RWPE1 (cell line): ENCODE measurements at regions not wholly inside any gene's neighbourhood (a gene's known extent, or its start where the extent isn't known, plus 50 kb on each side); places are given as distances from the start of the nearest gene placed in this dataset.

Experiments
- CTCF ChIA-PET: fragments of 350-600 bp; sonication (Branson Sonifier 250); formaldehyde crosslinking; extraction: SDS; loops from one replicate; lab custom pipeline; 2021; lab: Yijun Ruan, JAX
- POLR2A ChIA-PET: fragments of 400-600 bp; formaldehyde crosslinking; extraction: SDS; loops from one replicate; lab custom pipeline; 2020; ENCODE audit warnings: antibody characterized with exemption; ENCODE audit not compliant: low non-redundant PET; lab: Yijun Ruan, JAX
- DNase-seq: peaks from one replicate; pipeline ENCODE4 v3.0.0; 2012; ENCODE audit warnings: low spot score
- H3K27ac ChIP-seq: fragments of 450-650 bp; 2 replicates; pipeline ENCODE4 v1.5.1; 2017
- TF ChIP-seq, protein P1 (sequence below): fragments of 450-650 bp; conservative IDR thresholded peaks from 2 replicates; pipeline ENCODE4 v1.5.1; 2017; ENCODE audit warnings: low read depth, mild to moderate bottlenecking

DNA sequence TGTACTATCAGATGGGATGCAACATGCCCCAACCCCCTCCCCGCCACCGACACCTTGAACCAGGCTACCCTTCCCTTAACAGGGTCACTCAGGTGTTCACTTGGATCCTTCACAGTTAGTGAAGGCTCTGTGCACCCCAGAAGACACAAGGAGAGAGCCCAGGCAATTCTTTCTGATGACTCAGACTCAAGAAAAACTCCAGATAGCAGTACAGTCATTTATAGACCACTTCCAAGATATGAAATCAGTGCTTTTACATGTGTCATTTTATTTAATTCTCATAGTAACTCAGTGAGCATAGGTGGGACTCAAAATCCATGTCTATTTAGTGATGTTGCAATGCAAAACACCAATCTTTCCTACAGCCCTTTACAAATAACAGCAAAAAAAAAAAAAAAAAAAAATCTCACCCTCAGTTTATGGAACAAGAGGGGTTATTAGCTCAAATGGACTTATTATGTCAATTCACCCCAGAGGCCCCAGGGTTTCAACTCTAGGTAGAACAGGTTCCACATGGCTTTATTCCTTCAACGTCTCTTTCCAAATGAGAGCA is 71.9 kb downstream of the FOXD1 start:
- POLR2A ChIA-PET: no interaction called here
- DNase-seq: peak; percentile 44
- TF ChIP-seq, protein P1, sequence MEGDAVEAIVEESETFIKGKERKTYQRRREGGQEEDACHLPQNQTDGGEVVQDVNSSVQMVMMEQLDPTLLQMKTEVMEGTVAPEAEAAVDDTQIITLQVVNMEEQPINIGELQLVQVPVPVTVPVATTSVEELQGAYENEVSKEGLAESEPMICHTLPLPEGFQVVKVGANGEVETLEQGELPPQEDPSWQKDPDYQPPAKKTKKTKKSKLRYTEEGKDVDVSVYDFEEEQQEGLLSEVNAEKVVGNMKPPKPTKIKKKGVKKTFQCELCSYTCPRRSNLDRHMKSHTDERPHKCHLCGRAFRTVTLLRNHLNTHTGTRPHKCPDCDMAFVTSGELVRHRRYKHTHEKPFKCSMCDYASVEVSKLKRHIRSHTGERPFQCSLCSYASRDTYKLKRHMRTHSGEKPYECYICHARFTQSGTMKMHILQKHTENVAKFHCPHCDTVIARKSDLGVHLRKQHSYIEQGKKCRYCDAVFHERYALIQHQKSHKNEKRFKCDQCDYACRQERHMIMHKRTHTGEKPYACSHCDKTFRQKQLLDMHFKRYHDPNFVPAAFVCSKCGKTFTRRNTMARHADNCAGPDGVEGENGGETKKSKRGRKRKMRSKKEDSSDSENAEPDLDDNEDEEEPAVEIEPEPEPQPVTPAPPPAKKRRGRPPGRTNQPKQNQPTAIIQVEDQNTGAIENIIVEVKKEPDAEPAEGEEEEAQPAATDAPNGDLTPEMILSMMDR: no peak
- no peak overlapping the region for H3K27ac ChIP-seq
- CTCF ChIA-PET: interaction anchor here (0.8 kb wide), 1 partner anchor 23 kb away, joined by 4 read pairs; no protein-coding TSS in a partner anchor

DNA sequence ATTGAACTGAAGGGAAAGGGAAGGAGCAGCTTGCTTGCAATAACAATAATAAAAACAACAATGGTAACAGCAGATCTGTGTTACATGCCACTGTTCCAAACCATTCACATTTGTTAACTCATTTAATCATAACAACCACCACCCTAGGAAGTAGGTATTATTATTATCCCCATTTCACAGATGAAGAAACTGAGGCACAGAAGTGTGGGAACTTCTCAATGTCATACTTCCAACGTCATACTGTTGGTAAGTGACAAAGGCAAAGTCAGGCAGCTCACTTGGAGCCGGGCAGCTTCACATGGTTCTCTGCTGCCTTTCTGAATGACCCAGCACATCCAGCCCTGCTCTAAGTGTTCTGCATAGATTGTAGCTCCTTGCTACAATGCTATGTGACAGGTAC is 72.6 kb downstream of the FOXD1 start:
- ChIA-PET POLR2A (no interaction called here), CTCF (interaction anchor here (0.8 kb wide), 1 partner anchor 22 kb away, joined by 4 read pairs; no protein-coding TSS in a partner anchor)
- no peak overlapping the region for H3K27ac ChIP-seq
- TF ChIP-seq, protein P1: no peak
- no peak for DNase-seq

GRCh38 chr5:73375191-73375545 is 73.4 kb downstream of the FOXD1 start:
- DNase-seq: no peak
- TF ChIP-seq, protein P1: no peak
- ChIA-PET POLR2A (no interaction called here), CTCF (interaction anchor here (0.7 to 1.7 kb wide), 4 partner anchors 12 to 151 kb away, joined by 3 to 4 read pairs (median 4); no protein-coding TSS in a partner anchor)
- no peak overlapping the region for H3K27ac ChIP-seq

- TF ChIP-seq, protein P1: no peak
- H3K27ac ChIP-seq: no peak overlapping the region
- CTCF ChIA-PET: interaction anchor here (0.6 to 1.7 kb wide), 6 partner anchors 12 to 210 kb away, joined by 3 to 4 read pairs (median 3); no protein-coding TSS in a partner anchor
- POLR2A ChIA-PET: no interaction called here
- DNase-seq: peak; percentile 55
Measured at GRCh38 chr5:73374520-73375190, 73.9 kb downstream of the FOXD1 start.

GRCh38 chr5:73373814-73374510 is 74.6 kb downstream of the FOXD1 start:
- ChIA-PET POLR2A (no interaction called here), CTCF (interaction anchor here (0.6 to 1.7 kb wide), 3 partner anchors 23 to 210 kb away, joined by 3 read pairs; no protein-coding TSS in a partner anchor)
- H3K27ac ChIP-seq: no peak overlapping the region
- TF ChIP-seq, protein P1: no peak
- DNase-seq: no peak
